Left lung (tissue), 4 donors: ENCODE measurements at regions not wholly inside any gene's neighbourhood (a gene's known extent, or its start where the extent isn't known, plus 50 kb on each side); places are given as distances from the start of the nearest gene placed in this dataset.

Experiments
- ATAC-seq: fragments of 200-7000 bp; cut with Tn5 transposase; one replicate; pipeline ENCODE4 v1.9.1; 2020; ENCODE audit warnings: moderate library complexity
- DNase-seq, 4 donors: peaks; one replicate each; pipeline ENCODE4 v3.0.0-alpha.2; 2013 to 2020
- H3K27ac ChIP-seq, 2 donors: fragments of 200-600 bp; sonication (generic) in 1 of 2; one replicate each; pipeline versions ENCODE4 v1.5.0 to v1.8.0; 2020 to 2021
- H3K27me3 ChIP-seq, 2 donors: fragments of 200-600 bp; sonication (generic) in 1 of 2; one replicate each; pipeline versions ENCODE4 v1.5.0 to v1.8.0; 2020 to 2021
- H3K36me3 ChIP-seq, 2 donors: fragments of 200-600 bp; sonication (generic) in 1 of 2; one replicate each; pipeline versions ENCODE4 v1.5.0 to v1.8.0; 2020 to 2021
- H3K4me1 ChIP-seq, 2 donors: fragments of 200-600 bp; one replicate each; pipeline ENCODE4 v1.8.0; 2021
- H3K4me3 ChIP-seq, 2 donors: fragments of 200-600 bp; sonication (generic) in 1 of 2; one replicate each; pipeline versions ENCODE4 v1.5.0 to v1.8.0; 2020 to 2021; ENCODE audit warnings: mild to moderate bottlenecking in 1 of 2
- H3K9me3 ChIP-seq, 2 donors: fragments of 200-600 bp; sonication (generic) in 1 of 2; one replicate each; pipeline versions ENCODE4 v1.5.0 to v1.8.0; 2020 to 2021
- intact Hi-C, 2 donors: fragments of 100-400 bp; cut with DNase I; formaldehyde crosslinking; loops; one replicate each; pipeline versions ENCODE4 v1.11.2 to v1.14.2; 2022
- TF ChIP-seq, protein P1 (sequence below), 2 donors: fragments of 200-600 bp; sonication (generic) in 1 of 2; IDR thresholded peaks; one replicate each; pipeline versions ENCODE4 v1.5.0 to v1.8.0; 2021; ENCODE audit warnings: antibody characterized with exemption in 2 of 2
- donor health status: DM: no; HTN: yes; CAD: no.
- donor health status: DM: no; HTN: no; CAD: no.

DNA sequence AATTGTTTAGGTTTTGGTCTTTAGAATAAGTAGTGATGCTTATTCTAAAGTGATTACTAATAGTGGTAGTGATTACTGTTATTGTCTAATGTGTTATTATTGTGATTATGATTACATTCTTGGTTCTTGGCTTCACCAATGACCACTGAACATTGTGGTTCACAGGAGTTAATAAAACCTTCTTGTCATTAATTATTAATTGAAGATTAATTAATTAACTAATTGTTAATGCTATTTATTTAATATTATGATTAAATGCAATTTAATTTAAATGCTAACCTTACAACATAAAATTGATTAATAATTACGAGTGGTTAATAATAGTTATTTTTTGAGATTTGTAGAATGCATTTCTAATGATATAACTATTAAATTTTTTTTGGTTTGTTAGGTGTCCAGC is 747.7 kb upstream of the POM121L12 start:
- TF ChIP-seq, protein P1, sequence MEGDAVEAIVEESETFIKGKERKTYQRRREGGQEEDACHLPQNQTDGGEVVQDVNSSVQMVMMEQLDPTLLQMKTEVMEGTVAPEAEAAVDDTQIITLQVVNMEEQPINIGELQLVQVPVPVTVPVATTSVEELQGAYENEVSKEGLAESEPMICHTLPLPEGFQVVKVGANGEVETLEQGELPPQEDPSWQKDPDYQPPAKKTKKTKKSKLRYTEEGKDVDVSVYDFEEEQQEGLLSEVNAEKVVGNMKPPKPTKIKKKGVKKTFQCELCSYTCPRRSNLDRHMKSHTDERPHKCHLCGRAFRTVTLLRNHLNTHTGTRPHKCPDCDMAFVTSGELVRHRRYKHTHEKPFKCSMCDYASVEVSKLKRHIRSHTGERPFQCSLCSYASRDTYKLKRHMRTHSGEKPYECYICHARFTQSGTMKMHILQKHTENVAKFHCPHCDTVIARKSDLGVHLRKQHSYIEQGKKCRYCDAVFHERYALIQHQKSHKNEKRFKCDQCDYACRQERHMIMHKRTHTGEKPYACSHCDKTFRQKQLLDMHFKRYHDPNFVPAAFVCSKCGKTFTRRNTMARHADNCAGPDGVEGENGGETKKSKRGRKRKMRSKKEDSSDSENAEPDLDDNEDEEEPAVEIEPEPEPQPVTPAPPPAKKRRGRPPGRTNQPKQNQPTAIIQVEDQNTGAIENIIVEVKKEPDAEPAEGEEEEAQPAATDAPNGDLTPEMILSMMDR (IDR thresholded peaks at IDR 0.05): no peak
- no peak for DNase-seq
- no peaks in the 10 kb centered on the region for H3K27me3 ChIP-seq
- no peak overlapping the region for H3K27ac ChIP-seq
- no peaks in the 10 kb centered on the region for H3K36me3 ChIP-seq
- no peak for ATAC-seq
- intact Hi-C loops: no loop called here
- H3K4me3 ChIP-seq: no peak overlapping the region
- H3K9me3 ChIP-seq: no peaks in the 10 kb centered on the region
- no peaks in the 10 kb centered on the region for H3K4me1 ChIP-seq

DNA sequence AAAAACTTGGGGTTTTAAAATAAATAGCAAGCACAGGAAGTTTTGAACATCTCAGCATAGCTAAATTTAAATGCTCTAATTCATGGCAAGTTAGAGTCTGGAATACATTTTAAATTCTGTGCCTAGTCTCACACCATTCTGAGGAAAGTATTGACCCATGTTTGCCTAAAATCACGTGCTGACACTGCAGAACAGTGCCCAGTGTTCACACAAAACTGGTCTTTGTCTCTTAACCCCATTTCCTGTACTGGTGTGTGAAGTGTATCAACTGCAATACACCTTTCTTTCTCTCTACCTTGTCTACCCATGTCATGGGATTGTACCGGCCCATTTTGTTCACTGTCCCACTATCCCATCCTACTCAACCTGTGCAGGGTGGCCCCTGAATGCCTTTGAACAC is 749.7 kb upstream of the POM121L12 start:
- no peak for ATAC-seq
- intact Hi-C loops: no loop called here
- H3K36me3 ChIP-seq: no peaks in the 10 kb centered on the region

DNA sequence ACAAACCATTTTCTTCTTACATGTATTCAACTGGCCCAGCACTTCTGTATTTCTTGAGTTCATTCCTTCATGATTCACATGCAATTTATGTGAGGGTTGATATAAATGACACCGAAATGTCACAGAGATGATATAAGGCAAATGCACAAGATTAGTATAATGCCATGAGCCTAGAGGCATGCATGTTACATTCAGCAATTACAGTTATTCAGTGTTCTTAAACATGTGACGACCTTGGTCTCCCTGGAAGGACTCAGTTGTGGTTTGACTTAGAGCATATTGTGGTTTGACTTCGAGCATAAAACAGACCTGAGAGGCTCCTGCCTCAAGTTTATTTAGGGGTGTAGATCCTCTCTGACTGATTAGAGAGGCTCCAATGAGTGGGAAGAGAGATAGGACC is 752.1 kb upstream of the POM121L12 start:
- intact Hi-C loops: no loop called here
- Histone ChIP-seq H3K27ac (no peak overlapping the region), H3K4me3 (no peak overlapping the region), H3K36me3 (no peaks in the 10 kb centered on the region), H3K27me3 (no peaks in the 10 kb centered on the region), H3K9me3 (peaks cover 0 to 9% of the 10 kb centered on the region in 2 donors), H3K4me1 (no peaks in the 10 kb centered on the region)
- TF ChIP-seq, protein P1 (IDR thresholded peaks at IDR 0.05): no peak
- DNase-seq (no peak), ATAC-seq (no peak)

More for the DNA sequence above, 749.7 kb upstream of the POM121L12 start:
- Histone ChIP-seq H3K27ac (no peak overlapping the region), H3K27me3 (no peaks in the 10 kb centered on the region), H3K9me3 (peaks cover 0 to 9% of the 10 kb centered on the region in 2 donors), H3K4me3 (no peak overlapping the region), H3K4me1 (no peaks in the 10 kb centered on the region)
- TF ChIP-seq, protein P1 (IDR thresholded peaks at IDR 0.05): no peak
- DNase-seq: no peak

DNA sequence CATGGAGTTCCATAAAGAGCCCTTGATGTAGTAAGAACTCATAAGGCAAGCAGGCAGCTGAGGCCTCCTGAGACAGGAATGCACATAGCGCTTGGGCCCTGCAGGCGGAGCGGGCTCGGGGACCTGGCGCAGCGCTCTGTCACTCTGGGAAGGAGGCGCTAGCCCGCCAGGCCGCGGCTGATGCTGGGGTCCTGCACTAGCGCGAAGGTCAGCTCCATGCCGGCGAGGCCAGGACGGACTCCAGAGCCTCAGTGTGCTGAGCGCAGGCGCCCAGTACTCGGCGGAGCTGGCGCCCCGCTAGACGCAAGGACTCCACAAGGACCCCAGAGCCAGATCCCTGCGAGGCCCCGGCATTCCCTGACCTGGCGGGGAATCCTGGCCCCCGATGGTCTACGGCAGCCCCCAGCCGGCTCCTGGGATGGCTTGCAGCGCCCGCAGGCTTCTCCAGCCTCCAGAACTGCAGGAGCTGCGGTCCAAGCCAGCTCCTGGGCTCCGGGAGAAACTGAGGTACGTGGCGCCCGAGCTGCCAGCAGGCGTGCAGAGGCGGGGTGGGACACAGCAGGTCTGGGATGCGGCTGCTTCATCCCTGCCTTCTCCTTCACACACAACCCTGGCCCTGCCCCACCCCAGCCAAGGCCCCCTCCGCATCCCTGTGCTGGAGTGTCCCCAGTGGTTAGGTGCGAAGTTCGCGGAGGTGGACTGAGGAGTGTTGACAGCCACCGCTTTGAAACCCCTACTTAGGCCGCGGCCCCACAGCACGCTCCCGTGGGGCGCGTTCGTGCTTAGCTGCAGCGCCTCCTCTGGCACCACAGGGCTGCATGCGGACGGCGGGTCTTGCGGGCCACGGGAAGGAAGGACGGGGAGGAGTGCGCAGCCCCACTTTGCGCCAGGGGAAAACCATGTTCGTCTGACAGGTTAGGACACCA is 761.5 kb upstream of the POM121L12 start:
- no peaks in the 10 kb centered on the region for H3K27me3 ChIP-seq
- DNase-seq: peak in 2 of 4 donors; percentile 39 to 78
- TF ChIP-seq, protein P1 (IDR thresholded peaks at IDR 0.05): no peak
- no peaks in the 10 kb centered on the region for H3K36me3 ChIP-seq
- H3K4me1 ChIP-seq: no peaks in the 10 kb centered on the region
- H3K9me3 ChIP-seq: peaks cover 0 to 12% of the 10 kb centered on the region in 2 donors
- peak; percentile 82 for ATAC-seq
- no peak overlapping the region for H3K4me3 ChIP-seq
- intact Hi-C loops: no loop called here
- H3K27ac ChIP-seq: no peak overlapping the region

DNA sequence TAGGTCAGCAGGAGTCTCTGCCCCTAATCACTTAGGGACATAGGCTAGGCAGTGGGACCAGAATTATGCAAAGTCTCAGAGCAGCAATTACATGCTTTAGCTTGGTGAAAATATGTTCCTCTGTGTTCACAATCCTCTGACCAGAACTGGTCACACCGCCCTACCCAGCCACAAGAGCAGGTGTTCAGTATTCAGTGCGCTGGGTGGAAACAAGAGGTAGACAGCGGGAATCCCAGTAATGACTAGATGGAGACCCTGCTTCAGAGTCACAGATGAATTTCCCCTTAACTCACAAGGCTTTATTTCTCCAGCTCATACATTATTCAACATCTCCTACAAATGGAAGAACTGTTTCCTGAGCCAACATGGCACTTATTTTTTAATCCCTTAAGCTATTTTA is 763.7 kb upstream of the POM121L12 start:
- intact Hi-C loops: no loop called here
- Histone ChIP-seq H3K27ac (no peak overlapping the region), H3K36me3 (no peaks in the 10 kb centered on the region), H3K4me1 (no peaks in the 10 kb centered on the region), H3K4me3 (no peak overlapping the region), H3K9me3 (peaks cover 0 to 12% of the 10 kb centered on the region in 2 donors), H3K27me3 (no peaks in the 10 kb centered on the region)
- TF ChIP-seq, protein P1 (IDR thresholded peaks at IDR 0.05): no peak
- ATAC-seq (no peak), DNase-seq (no peak)
